Breast epithelium (tissue), 4 donors: ENCODE measurements at regions not wholly inside any gene's neighbourhood (a gene's known extent, or its start where the extent isn't known, plus 50 kb on each side); places are given as distances from the start of the nearest gene placed in this dataset.

Experiments
- DNase-seq, 2 donors: peaks; one replicate each; pipeline ENCODE4 v3.0.0-alpha.2; 2019; ENCODE audit warnings: low spot score in 2 of 2
- H3K27ac ChIP-seq, 2 donors: fragments of 200-600 bp; sonication (generic) in 1 of 2; one replicate each; pipeline ENCODE4 v1.5.1; 2016 to 2019; ENCODE audit warnings: mild to moderate bottlenecking in 1 of 2
- H3K27me3 ChIP-seq, 2 donors: fragments of 200-600 bp; sonication (generic) in 1 of 2; one replicate each; pipeline versions ENCODE4 v1.5.1 to v1.6.0; 2017 to 2019; ENCODE audit warnings: control low read depth in 1 of 2, mild to moderate bottlenecking in 1 of 2
- H3K36me3 ChIP-seq: fragments of 200-600 bp; one replicate; pipeline ENCODE4 v1.5.1; 2019
- H3K4me1 ChIP-seq, 2 donors: fragments of 200-600 bp; sonication (generic); one replicate each; pipeline ENCODE4 v1.5.1; 2016 to 2019; ENCODE audit warnings: control low read depth in 1 of 2
- H3K4me3 ChIP-seq, 3 donors: fragments of 200-600 bp; sonication (generic); 1 replicate in 2 of 3; 2 replicates in 1 of 3; pipeline ENCODE4 v1.5.1; 2016 to 2019; ENCODE audit warnings: mild to moderate bottlenecking in 3 of 3, moderate library complexity in 2 of 3
- H3K9me3 ChIP-seq, 2 donors: fragments of 200-600 bp; sonication (generic) in 1 of 2; one replicate each; pipeline ENCODE4 v1.5.1; 2016 to 2019; ENCODE audit warnings: control low read depth in 1 of 2
- CTCF ChIP-seq, 3 donors: fragments of 450-650 bp; IDR thresholded peaks; one replicate each; pipeline ENCODE4 v1.5.1; 2016 to 2017; ENCODE audit warnings: antibody characterized with exemption in 3 of 3, mild to moderate bottlenecking in 3 of 3, moderate library complexity in 3 of 3
- POLR2A ChIP-seq: fragments of 450-650 bp; IDR thresholded peaks from one replicate; pipeline ENCODE4 v1.6.1; 2016; ENCODE audit warnings: antibody characterized with exemption, mild to moderate bottlenecking, moderate library complexity
- POLR2AphosphoS5 ChIP-seq, 3 donors: sonication (generic); formaldehyde crosslinking; IDR thresholded peaks; one replicate each; pipeline ENCODE4 v1.6.1; 2017; ENCODE audit warnings: antibody characterized with exemption in 3 of 3
- intact Hi-C: fragments of 100-400 bp; cut with DNase I; formaldehyde crosslinking; loops from one replicate; pipeline ENCODE4 v1.15.1; 2023; ENCODE audit warnings: low total_unique reads

GRCh38 chr14:95449131-95449530, 67.3 kb downstream of the SYNE3 start:
- Histone ChIP-seq H3K36me3 (no peaks in the 10 kb centered on the region), H3K27ac (no peak overlapping the region), H3K27me3 (no peaks in the 10 kb centered on the region), H3K9me3 (no peaks in the 10 kb centered on the region), H3K4me1 (no peaks in the 10 kb centered on the region), H3K4me3 (no peak overlapping the region)
- TF ChIP-seq CTCF (IDR thresholded peaks at IDR 0.05) = no peak
- TF ChIP-seq POLR2AphosphoS5 (IDR thresholded peaks at IDR 0.05) = no peak
- TF ChIP-seq POLR2A = no peak
- intact Hi-C loops = loop anchor here (10.0 kb wide), 1 partner anchor 66 kb away; the partner anchor contains the start of gene SYNE3
- no peak for DNase-seq

- H3K9me3 ChIP-seq = no peaks in the 10 kb centered on the region
- TF ChIP-seq POLR2A (no peak), CTCF (IDR thresholded peaks at IDR 0.05) (no peak), POLR2AphosphoS5 (IDR thresholded peaks at IDR 0.05) (no peak)
- DNase-seq = no peak
- intact Hi-C loops = loop anchor here (10.0 kb wide), 1 partner anchor 68 kb away; the partner anchor contains the start of gene SYNE3
- H3K4me3 ChIP-seq = no peak overlapping the region
- no peak overlapping the region for H3K27ac ChIP-seq
- H3K36me3 ChIP-seq = no peaks in the 10 kb centered on the region
- H3K4me1 ChIP-seq = no peaks in the 10 kb centered on the region
- no peaks in the 10 kb centered on the region for H3K27me3 ChIP-seq
Observed at GRCh38 chr14:95446470-95446869, 70.0 kb downstream of the SYNE3 start.

- Histone ChIP-seq H3K4me3 (no peak overlapping the region), H3K9me3 (no peaks in the 10 kb centered on the region), H3K27ac (no peak overlapping the region), H3K27me3 (no peaks in the 10 kb centered on the region), H3K4me1 (no peaks in the 10 kb centered on the region), H3K36me3 (no peaks in the 10 kb centered on the region)
- TF ChIP-seq POLR2AphosphoS5 (IDR thresholded peaks at IDR 0.05) = no peak
- TF ChIP-seq CTCF (IDR thresholded peaks at IDR 0.05) = no peak
- TF ChIP-seq POLR2A = no peak
- intact Hi-C loops = loop anchor here (10.0 kb wide), 1 partner anchor 69 kb away; the partner anchor contains the start of gene SYNE3
- no peak for DNase-seq
Observed at GRCh38 chr14:95445676-95446075, 70.8 kb downstream of the SYNE3 start.

DNA sequence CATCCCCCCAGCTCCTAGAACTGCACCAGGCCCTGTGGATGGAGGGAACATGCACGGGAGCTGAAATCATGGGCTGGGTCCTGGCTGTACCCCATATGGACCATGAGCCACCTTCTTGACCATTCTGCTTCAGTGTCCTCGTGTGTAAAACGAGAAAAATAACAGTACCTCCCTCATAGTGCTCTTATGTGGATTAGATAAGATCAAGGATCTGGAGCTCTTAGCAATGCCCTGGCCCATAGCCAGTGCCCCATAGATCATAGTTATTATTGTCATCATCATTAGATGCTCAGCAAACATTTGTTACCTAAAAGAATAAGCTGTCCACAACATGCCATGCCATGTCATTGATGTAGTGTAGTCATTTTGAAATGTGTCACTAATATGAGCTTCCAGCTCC, 71.3 kb downstream of the SYNE3 start:
- intact Hi-C loops = loop anchor here (10.0 kb wide), 1 partner anchor 70 kb away; the partner anchor contains the start of gene SYNE3
- Histone ChIP-seq H3K36me3 (no peaks in the 10 kb centered on the region), H3K27me3 (no peaks in the 10 kb centered on the region), H3K27ac (no peak overlapping the region), H3K4me1 (no peaks in the 10 kb centered on the region), H3K4me3 (no peak overlapping the region), H3K9me3 (no peaks in the 10 kb centered on the region)
- TF ChIP-seq POLR2AphosphoS5 (IDR thresholded peaks at IDR 0.05) = no peak
- TF ChIP-seq CTCF (IDR thresholded peaks at IDR 0.05) = no peak
- no peak for DNase-seq

DNA sequence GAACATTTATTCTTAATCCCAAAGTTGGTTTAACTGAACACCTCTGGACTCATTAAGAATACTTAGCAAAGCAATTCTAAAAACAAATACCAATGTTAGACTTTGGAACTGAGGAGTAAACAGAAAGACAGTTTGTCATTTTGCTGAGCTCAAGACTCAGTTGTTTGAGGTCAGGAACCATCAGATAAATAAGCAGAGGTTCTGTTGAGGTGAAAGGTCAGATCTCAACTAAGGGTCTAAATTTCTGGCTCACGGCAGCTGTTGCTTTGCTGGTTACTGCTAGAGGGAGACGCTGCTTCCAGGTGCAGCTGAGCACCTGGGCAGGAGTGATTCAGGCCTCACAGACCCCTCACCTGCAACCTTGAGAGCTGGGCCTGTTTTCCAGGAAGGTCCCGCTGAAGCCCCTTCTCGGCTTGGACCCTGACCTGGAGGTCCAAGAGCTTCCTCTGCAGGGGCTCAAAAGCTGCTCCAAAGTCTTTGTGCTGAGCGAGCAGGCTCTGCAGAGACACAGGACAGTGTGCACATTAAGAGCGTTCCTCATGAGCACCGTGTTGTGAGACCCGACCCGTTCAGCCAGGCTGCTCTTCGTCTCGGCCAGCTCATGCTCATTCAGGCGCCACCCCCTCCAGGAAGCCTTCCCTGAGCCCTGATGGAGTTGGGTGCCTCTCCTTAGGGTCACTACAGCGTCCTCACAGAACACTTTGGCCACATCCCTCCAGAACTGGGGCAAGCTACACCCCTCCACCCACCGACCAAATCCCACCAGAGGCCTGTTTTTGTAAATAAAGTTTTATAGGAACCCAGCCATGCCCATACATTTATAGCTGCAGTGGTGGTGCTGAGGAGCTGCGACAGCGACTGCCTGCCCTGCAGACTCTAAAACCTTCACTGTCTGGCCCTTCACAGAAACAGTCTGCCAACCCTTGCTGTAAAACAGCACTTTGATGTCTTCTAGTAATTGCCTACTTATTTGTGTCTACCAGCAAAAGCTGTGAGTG, 72.0 kb downstream of the SYNE3 start:
- TF ChIP-seq CTCF (IDR thresholded peaks at IDR 0.05) = no peak
- TF ChIP-seq POLR2AphosphoS5 (IDR thresholded peaks at IDR 0.05) = no peak
- TF ChIP-seq POLR2A = no peak
- H3K9me3 ChIP-seq = no peaks in the 10 kb centered on the region
- no peaks in the 10 kb centered on the region for H3K4me1 ChIP-seq
- no peaks in the 10 kb centered on the region for H3K27me3 ChIP-seq
- H3K36me3 ChIP-seq = no peaks in the 10 kb centered on the region
- intact Hi-C loops = loop anchor here (10.0 kb wide), 1 partner anchor 70 kb away; the partner anchor contains the start of gene SYNE3
- no peak overlapping the region for H3K27ac ChIP-seq
- no peak for DNase-seq
- H3K4me3 ChIP-seq = no peak overlapping the region
